HepG2 (cell line): ENCODE measurements at regions not wholly inside any gene's neighbourhood (a gene's known extent, or its start where the extent isn't known, plus 50 kb on each side); places are given as distances from the start of the nearest gene placed in this dataset.

Experiments used
- ATAC-seq: fragments of 200-7000 bp; cut with Tn5 transposase; 3 replicates; pipeline ENCODE4 v1.9.1; 2020; ENCODE audit warnings: mild to moderate bottlenecking, moderate library complexity
- BruUV-seq: library from RNA; stranded (reverse); fragments of 400-500 nt; replicated peaks from 2 replicates; lab custom pipeline; 2021; lab: Mats Ljungman, UMichigan
- CTCF ChIA-PET: fragments of 300-600 bp; formaldehyde crosslinking; extraction: SDS; loops from one replicate; lab custom pipeline; 2021; ENCODE audit warnings: low total read pairs, inconsistent platforms, low intra/inter-chr PET ratio; lab: Yijun Ruan, JAX
- POLR2A ChIA-PET: fragments of 350-600 bp; sonication (Branson Sonifier 250); formaldehyde crosslinking; loops from one replicate; lab custom pipeline; 2020; ENCODE audit warnings: antibody characterized with exemption, inconsistent platforms; lab: Yijun Ruan, JAX
- DNase-seq: peaks from one replicate; pipeline ENCODE4 v3.0.0-alpha.2; 2015; ENCODE audit warnings: low spot score
- FAIRE-seq: peaks from 3 replicates; lab custom pipeline; 2011; peaks lifted over from hg19 to GRCh38; lab: Jason Lieb, UNC
- H2AFZ ChIP-seq: one replicate; pipeline ENCODE4 v1.6.1; 2011; ENCODE audit warnings: low read length, inconsistent platforms
- H3K27ac ChIP-seq: fragments of 300-600 bp; 3 replicates; pipeline ENCODE4 v1.8.0; 2011; ENCODE audit warnings: mixed run types, mild to moderate bottlenecking, mixed read lengths, low read length, inconsistent platforms; ENCODE audit not compliant: insufficient read depth; ENCODE audit errors: extremely low read length
- H3K27me3 ChIP-seq, 2 experiments: fragments of 200-600 bp in 1 of 2; 2 replicates in 1 of 2; 3 replicates in 1 of 2; pipeline versions ENCODE4 v1.6.0 to v1.8.0; 2011; ENCODE audit warnings: low read length in 2 of 2, mild to moderate bottlenecking in 2 of 2, moderate library complexity in 2 of 2, inconsistent platforms in 1 of 2; ENCODE audit not compliant: insufficient read depth in 2 of 2, control insufficient read depth in 1 of 2
- H3K36me3 ChIP-seq, 2 experiments: fragments of 200-600 bp in 1 of 2; replicated peaks in 1 of 2; 2 replicates in 1 of 2; 3 replicates in 1 of 2; pipeline versions ENCODE4 v1.5.1 to v1.8.0; 2011; ENCODE audit warnings: low read length in 2 of 2, inconsistent platforms in 1 of 2; ENCODE audit not compliant: insufficient read depth in 2 of 2, control insufficient read depth in 1 of 2
- H3K4me1 ChIP-seq: 2 replicates; pipeline ENCODE4 v1.5.1; 2012; ENCODE audit warnings: low read length, inconsistent platforms; ENCODE audit not compliant: insufficient read depth
- H3K4me2 ChIP-seq: 2 replicates; pipeline ENCODE4 v1.6.0; 2011; ENCODE audit warnings: low read depth, low read length, inconsistent platforms
- H3K4me3 ChIP-seq, 3 experiments: fragments of 200-600 bp in 1 of 3; sonication (generic), shearing (Covaris generic) in 1 of 3; replicated peaks in 1 of 3; 2 replicates each; pipeline ENCODE4 v1.5.1; 2011 to 2016; ENCODE audit warnings: low read length in 3 of 3, inconsistent platforms in 2 of 3, low read depth in 2 of 3, mild to moderate bottlenecking in 2 of 3, control low read depth in 1 of 3, mixed read lengths in 1 of 3; ENCODE audit not compliant: insufficient read depth in 1 of 3
- H3K79me2 ChIP-seq: one replicate; pipeline ENCODE4 v1.6.1; 2011; ENCODE audit warnings: low read length, inconsistent platforms; ENCODE audit not compliant: insufficient read depth
- H3K9ac ChIP-seq: 2 replicates; pipeline ENCODE4 v1.6.0; 2011; ENCODE audit warnings: mild to moderate bottlenecking, low read depth, low read length, inconsistent platforms; ENCODE audit not compliant: insufficient read depth
- H3K9me3 ChIP-seq: 2 replicates; pipeline ENCODE4 v1.5.1; 2012; ENCODE audit warnings: mild to moderate bottlenecking, low read length
- H4K20me1 ChIP-seq: 2 replicates; pipeline ENCODE4 v1.6.0; 2011; ENCODE audit warnings: inconsistent platforms, mild to moderate bottlenecking, low read length, moderate library complexity; ENCODE audit not compliant: insufficient read depth
- GATAD2A ChIP-seq: IDR thresholded peaks from 2 replicates; pipeline ENCODE4 v1.6.1; 2016
- ZNF552 ChIP-seq: sonication (generic); formaldehyde crosslinking; IDR thresholded peaks from 2 replicates; pipeline ENCODE4 v1.9.0; 2022; ENCODE audit warnings: missing genetic modification reagents, mild to moderate bottlenecking, borderline replicate concordance
- ZNF569 ChIP-seq: sonication (generic); formaldehyde crosslinking; IDR thresholded peaks from 2 replicates; pipeline ENCODE4 v1.5.0; 2020; ENCODE audit warnings: mild to moderate bottlenecking, missing genetic modification reagents, moderate library complexity, borderline replicate concordance
- ZZZ3 ChIP-seq: sonication (generic); formaldehyde crosslinking; IDR thresholded peaks from 2 replicates; pipeline ENCODE4 v1.4.0; 2020; ENCODE audit warnings: missing genetic modification reagents, mild to moderate bottlenecking, borderline replicate concordance
- WGBS: methylation state at CpG from one replicate; pipeline ENCODE4 v1.1.6; 2017; ENCODE audit warnings: low lambda C conversion rate; 5-methylcytosine and 5-hydroxymethylcytosine counted together
- in situ Hi-C: cut with HindIII; loops from 2 replicates; pipeline ENCODE4 v1.10.0; 2017; ENCODE audit warnings: low pct_unique_long_range_greater_than_20kb; ENCODE audit not compliant: extremely low pct_ligation_motif_present
- intact Hi-C: fragments of 100-400 bp; cut with micrococcal nuclease; formaldehyde crosslinking; loops from one replicate; pipeline ENCODE4 v1.10.0; 2022; ENCODE audit not compliant: unreplicated experiment
- TF ChIP-seq, protein P1 (sequence below): sonication (generic); formaldehyde crosslinking; IDR thresholded peaks from 2 replicates; pipeline ENCODE4 v1.8.0; 2022; ENCODE audit warnings: missing genetic modification reagents, mild to moderate bottlenecking, inconsistent platforms, borderline replicate concordance
- TF ChIP-seq, protein P2 (sequence below): sonication (generic); formaldehyde crosslinking; IDR thresholded peaks from 2 replicates; pipeline ENCODE4 v1.5.1; 2020; ENCODE audit warnings: missing genetic modification reagents, mild to moderate bottlenecking, borderline replicate concordance
- TF ChIP-seq, protein P3 (sequence below): sonication (generic); formaldehyde crosslinking; IDR thresholded peaks from 2 replicates; pipeline ENCODE4 v1.8.1; 2023; ENCODE audit warnings: mild to moderate bottlenecking, missing genetic modification reagents
- TF ChIP-seq, protein P4 (sequence below): sonication (generic); formaldehyde crosslinking; conservative IDR thresholded peaks from 2 replicates; pipeline ENCODE4 v1.4.0; 2020; ENCODE audit warnings: missing genetic modification reagents

DNA sequence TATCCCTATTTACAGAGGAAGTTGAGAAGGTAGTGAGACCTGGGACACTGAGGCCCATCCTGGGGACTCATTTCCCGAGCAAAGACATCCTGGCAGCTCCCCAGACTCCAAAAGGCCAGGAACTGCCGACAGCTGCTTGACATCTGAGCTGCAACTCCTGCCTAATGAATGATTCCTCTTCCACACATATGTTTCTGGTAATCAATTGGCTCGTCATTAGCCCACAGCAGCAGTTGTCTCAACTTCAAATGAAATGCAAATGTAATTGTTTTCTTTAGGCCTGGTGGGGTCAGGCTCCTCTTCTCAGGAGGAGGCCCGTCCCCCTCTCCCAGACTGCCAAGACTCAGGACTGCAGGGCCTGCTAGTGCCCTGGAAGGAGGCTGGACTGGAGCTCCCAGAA is 61.8 kb upstream of the DISP3 start (continued):
- TF ChIP-seq, protein P1, sequence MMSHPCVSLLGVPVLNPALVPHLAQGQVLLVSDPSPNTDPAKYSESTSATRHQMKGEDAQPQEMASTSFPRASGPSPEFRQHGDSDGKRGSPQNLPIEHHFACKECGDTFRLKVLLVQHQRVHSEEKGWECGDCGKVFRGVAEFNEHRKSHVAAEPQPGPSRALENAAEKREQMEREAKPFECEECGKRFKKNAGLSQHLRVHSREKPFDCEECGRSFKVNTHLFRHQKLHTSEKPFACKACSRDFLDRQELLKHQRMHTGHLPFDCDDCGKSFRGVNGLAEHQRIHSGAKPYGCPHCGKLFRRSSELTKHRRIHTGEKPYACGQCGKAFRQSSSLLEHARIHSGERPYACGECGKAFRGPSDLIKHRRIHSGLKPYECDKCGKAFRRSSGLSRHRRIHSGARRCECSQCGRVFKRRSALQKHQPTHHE (CRISPR knock-in tag): no peak
- TF ChIP-seq, all 625 proteins: peak for 0

DNA sequence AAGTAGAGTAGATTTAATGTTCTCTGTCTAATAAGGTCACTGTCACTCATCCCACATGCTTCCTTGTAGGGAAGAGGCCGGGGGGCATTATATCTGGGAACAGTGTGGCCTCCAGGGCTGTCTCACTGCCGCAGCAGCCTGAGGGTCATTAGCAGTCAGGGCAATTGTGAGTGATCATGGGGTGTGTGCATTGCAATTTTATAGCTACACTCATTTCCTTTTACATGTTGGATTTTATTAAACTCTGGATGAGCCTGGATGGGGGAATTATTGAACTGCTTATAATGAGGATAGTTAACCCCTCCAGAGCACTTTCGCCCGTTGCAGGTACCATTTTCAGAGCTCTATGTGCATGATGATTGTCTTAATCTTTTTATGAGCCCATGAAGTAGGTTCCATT is 60.9 kb upstream of the DISP3 start:
- BruUV-seq: no TSS peak
- H3K36me3 ChIP-seq: no peaks in the 10 kb centered on the region

More for the DNA sequence above, 60.9 kb upstream of the DISP3 start:
- peaks cover 2 to 28% of the 10 kb centered on the region in 2 experiments; a peak in 4 of 5 replicates for H3K27me3 ChIP-seq
- no peaks in the 10 kb centered on the region for H3K9me3 ChIP-seq
- H3K27ac ChIP-seq: no peak overlapping the region
- H3K4me3 ChIP-seq: no peak overlapping the region
- in situ Hi-C loops (no loop called here), intact Hi-C loops (no loop called here)
- POLR2A ChIA-PET: no interaction called here
- DNase-seq (no peak), ATAC-seq (no peak)
- no peak overlapping the region for H3K9ac ChIP-seq
- no peaks in the 10 kb centered on the region for H3K79me2 ChIP-seq
- 3% methylated on average over 4 of the region's 4 CpGs for WGBS
- TF ChIP-seq, protein P2, sequence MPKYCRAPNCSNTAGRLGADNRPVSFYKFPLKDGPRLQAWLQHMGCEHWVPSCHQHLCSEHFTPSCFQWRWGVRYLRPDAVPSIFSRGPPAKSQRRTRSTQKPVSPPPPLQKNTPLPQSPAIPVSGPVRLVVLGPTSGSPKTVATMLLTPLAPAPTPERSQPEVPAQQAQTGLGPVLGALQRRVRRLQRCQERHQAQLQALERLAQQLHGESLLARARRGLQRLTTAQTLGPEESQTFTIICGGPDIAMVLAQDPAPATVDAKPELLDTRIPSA (CRISPR knock-in tag): no peak
- TF ChIP-seq ZNF569 (CRISPR knock-in tag) (no peak), ZNF552 (CRISPR knock-in tag) (no peak), ZZZ3 (no peak), GATAD2A (CRISPR knock-in tag) (no peak)
- TF ChIP-seq, protein P3, sequence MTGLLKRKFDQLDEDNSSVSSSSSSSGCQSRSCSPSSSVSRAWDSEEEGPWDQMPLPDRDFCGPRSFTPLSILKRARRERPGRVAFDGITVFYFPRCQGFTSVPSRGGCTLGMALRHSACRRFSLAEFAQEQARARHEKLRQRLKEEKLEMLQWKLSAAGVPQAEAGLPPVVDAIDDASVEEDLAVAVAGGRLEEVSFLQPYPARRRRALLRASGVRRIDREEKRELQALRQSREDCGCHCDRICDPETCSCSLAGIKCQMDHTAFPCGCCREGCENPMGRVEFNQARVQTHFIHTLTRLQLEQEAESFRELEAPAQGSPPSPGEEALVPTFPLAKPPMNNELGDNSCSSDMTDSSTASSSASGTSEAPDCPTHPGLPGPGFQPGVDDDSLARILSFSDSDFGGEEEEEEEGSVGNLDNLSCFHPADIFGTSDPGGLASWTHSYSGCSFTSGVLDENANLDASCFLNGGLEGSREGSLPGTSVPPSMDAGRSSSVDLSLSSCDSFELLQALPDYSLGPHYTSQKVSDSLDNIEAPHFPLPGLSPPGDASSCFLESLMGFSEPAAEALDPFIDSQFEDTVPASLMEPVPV: no peak
- TF ChIP-seq, protein P4, sequence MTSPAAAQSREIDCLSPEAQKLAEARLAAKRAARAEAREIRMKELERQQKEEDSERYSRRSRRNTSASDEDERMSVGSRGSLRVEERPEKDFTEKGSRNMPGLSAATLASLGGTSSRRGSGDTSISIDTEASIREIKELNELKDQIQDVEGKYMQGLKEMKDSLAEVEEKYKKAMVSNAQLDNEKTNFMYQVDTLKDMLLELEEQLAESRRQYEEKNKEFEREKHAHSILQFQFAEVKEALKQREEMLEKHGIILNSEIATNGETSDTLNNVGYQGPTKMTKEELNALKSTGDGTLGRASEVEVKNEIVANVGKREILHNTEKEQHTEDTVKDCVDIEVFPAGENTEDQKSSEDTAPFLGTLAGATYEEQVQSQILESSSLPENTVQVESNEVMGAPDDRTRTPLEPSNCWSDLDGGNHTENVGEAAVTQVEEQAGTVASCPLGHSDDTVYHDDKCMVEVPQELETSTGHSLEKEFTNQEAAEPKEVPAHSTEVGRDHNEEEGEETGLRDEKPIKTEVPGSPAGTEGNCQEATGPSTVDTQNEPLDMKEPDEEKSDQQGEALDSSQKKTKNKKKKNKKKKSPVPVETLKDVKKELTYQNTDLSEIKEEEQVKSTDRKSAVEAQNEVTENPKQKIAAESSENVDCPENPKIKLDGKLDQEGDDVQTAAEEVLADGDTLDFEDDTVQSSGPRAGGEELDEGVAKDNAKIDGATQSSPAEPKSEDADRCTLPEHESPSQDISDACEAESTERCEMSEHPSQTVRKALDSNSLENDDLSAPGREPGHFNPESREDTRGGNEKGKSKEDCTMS (CRISPR knock-in tag): no peak
- TF ChIP-seq, all 625 proteins: peak for 0
- FAIRE-seq: no peak
- Histone ChIP-seq H3K4me2 (no peak overlapping the region), H2AFZ (no peak overlapping the region), H3K4me1 (peaks cover 7% of the 10 kb centered on the region; the same call in 1 of the 2 replicates), H4K20me1 (no peaks in the 10 kb centered on the region)
- CTCF ChIA-PET: no interaction called here
